GM19238 (cell line): ENCODE measurements at regions not wholly inside any gene's neighbourhood (a gene's known extent, or its start where the extent isn't known, plus 50 kb on each side); places are given as distances from the start of the nearest gene placed in this dataset.

Experiments used
- DNase-seq: peaks from one replicate; pipeline ENCODE4 v3.0.0; 2011; ENCODE audit warnings: low spot score; ENCODE audit not compliant: insufficient read length

DNA sequence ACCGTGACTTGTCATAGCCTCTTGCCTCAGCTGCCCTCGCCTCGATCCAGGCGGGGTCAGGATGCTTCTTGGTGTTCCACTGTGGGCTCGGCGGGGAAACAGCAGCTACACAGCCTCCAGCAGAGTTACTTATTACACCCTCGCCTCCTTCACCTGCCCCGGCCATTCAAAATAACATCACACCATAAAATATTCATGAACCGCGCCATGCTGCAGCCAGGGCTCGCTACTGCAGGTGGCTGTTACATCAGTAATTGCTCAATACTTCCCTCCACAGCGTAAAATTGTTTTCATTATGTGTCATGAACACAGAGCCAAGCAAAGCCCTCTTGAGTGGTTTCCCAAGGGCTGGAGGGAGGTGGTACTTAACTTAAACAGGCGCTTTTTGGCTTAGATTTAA is 241.5 kb upstream of the SP8 start:
- no peak for DNase-seq

DNA sequence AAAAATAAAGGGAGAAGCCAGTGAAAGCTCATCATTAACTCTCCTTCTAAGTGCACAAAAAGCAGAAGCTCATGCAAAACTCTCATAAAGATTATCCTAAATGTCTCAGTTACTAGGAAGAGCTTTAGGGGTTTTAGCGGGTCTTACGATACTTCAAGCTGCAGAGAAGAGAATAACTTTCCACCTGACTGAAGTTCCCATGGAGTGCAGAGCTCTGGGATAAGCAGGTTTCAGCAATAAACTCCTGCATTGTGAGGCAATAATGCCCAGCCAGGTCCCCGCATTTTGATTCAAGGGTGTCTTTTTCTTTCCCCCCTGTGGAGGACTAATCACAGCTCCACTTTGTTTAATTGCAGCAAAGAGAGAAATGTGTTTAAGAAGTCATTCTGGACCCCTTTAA is 241.9 kb upstream of the SP8 start:
- DNase-seq, result no peak

GRCh38 chr7:21029006-21029405 is 242.3 kb upstream of the SP8 start:
- no peak for DNase-seq

DNA sequence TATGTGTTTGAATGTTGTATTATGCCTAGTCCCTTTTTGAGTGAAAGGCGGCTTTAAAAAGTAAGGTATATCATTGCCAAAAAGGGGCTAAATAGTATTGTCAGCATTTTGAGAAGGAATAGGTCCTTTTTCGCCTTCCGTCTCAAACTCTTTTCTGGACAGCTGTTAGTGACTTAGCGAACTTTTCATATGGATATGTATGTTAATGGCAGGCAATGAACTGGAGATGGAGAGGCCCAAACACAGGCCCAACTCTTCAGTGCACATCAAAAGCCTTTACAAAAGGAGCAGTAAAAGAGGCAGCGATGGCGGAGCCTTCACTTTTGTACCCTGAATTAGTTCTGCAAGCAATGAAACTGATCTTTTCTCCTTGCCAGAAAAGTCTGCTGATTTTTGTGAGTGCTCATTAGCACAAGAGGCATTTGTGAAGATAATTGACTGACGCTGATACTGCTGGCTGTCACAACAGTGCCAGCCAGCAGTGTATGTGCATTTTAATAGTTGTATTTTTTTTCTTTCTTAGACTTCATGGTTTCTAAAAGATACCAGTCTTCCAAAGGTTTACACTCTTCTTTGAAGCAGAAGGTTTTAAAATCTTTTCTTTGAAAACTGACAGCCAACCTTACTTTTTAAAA is 243.7 kb upstream of the SP8 start:
- no peak for DNase-seq

DNA sequence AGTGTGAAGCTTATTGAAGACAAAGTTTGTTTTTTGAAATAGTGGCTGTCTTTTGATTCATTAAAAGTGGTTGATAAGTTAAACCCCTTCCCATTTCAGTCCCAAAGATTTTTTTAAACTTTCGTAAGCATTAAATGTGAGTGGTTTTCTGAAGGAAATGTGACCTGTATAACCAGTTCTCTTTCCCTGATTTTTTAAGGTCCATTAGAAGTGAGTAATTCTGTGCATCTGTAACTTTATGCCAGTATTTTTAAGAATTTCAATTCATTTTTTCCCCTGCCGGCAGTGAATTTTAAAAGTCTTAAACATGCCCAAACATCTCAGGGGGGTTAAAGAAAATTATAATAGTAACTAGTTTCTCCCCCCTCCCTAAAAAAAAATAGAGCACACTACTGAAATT is 254.6 kb upstream of the SP8 start:
- no peak for DNase-seq

DNA sequence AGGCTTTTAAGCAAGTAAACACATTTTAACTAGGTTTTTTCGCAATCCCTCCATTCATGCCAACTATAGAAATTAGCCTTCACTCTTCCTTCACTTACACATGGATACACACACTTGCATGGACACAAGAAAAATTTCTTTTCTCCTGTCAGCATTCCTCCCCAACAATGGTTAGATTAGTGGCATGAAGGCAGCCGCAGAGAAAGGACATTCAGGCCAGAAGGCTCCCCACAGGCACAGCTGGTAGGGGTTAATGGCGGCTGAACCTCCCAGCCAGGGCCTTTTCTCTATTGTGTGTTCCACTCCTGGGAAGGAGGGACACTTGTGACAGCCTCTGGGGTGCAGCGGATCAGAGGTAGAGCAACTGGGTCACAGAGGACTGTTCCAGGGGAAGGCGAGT is 255.0 kb upstream of the SP8 start:
- no peak for DNase-seq

DNA sequence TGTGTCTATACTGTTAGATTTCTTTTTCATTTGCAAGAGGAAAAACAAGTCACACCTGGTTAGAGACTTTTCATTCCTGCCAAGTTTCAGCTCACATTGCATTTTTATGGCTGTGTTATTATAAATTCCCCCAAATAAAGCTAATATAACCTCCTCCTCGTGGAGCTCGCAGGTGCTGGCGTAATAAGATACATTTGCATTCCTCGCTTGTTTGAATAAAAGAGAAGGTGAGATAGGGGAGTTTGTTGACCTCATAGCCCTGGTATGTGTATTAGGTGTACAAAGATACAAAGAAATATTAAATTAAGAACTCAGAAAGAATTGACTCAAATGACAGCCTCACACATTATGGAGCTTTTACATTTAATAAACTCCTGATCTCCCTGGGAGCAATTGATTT is 257.7 kb upstream of the SP8 start:
- DNase-seq, result no peak

DNA sequence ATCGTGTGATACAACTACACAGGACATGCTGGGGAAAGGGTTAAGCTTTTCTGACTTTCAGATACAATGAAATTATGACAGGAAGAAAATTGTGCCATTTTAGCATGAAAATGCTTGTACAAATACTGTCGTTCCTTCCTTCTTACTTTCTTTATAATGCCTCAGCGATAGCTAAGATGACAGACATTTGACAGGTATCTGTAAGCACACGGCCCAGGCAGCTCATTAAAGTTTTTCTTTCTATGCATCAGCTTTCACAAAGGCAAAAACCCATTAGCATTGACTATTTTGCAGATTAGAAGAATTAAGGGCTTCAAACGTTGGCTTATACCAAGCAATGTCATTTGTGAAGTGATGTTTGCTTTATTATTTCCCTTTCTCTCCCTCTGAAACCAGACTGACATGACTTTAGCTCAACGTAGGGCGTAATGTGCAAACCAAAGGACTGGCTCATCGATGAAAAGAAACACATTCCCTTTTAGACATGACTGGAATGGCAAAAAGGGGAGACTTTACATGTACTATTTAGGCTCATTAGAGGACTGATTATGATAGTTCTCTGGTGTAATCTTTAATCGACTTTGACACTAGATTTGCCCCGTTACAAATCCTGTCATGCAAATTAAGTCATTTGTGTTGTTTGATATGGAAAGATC is 258.4 kb upstream of the SP8 start:
- no peak for DNase-seq

- no peak for DNase-seq
These were observed 265.2 kb upstream of the SP8 start for GRCh38 chr7:21051865-21052264.

GRCh38 chr7:21054427-21055112 is 267.9 kb upstream of the SP8 start:
- no peak for DNase-seq

DNA sequence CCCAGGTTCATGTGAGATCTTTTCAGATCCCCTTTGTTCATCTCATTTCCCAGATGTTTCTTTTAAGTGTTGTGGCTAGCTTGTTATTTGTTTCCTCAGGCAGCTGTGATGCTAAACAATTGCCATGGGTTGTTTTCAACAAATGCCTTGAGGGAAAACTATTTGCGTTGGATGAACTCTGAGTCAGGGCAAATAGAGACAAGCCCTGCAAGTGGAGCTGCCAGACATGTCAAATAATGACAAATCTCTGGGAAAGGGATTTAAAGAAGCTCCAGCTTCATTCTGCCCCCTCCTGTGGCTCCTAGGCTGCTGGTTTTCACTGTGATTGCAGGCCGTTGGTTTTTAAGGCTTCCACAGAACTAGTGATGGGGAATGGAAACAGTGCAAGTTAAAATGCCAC is 272.4 kb upstream of the SP8 start:
- DNase-seq, result no peak

DNA sequence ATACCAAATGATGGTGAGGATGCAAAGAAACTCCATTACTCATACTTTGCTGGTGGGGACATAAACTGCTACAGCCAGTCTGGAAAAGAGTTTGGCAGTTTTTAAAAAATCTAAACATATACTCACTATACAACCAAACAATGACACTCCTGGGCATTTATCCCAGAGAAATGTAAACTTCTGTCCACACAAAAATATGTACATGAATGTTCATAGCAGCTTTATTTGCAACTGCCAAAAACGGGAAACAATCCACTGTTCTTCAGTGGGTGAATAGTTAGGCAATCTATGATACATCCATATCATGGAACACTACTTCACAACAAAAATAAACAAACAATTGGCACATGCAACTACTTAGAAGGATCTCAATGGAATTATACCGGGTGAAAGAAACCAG is 276.4 kb upstream of the SP8 start:
- DNase-seq, result no peak

DNA sequence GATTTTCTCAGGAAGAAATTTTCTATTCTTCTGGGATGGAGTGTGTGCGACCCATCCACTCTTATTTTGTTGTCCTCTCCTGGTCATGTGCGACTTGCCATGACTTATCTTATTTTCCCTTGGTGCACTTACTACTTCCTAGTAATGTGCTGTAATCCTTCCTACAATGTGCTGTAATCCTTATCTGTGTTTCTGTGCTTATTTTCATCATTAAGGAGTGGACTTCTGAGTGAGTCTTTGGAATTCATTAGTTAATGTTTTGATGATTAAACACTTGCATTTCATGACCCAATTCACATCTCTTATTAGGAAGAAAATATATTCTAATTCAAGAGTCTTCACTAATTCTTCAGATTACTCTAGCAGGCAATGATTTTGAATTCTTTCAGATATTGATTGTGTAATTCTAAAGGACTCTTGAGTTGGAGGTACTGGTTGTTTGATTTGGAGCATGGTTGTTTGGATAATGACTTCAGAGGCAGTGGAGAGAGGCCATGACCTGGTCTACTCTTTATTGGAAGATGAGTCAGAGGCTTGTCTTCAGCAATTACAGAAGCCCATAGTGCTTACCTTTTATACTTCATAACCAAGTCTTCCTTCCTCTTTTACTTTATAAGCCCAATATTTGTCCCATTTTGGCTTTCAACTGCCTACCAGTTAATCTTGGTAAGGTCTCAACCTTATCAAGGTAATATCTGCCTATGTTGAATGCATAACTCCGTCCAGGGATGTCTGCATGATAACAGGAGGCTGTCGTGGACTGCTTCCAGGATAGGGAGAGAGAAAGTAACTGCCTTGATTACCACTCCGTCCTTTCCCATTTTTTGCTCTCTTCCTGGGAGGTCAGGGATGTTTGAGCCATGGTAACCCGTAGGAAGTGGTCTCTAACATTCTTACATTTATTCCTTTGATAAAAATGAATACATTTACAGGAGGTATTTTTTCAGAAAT is 278.3 kb upstream of the SP8 start:
- no peak for DNase-seq

- DNase-seq, result no peak
These were observed 279.5 kb upstream of the SP8 start for GRCh38 chr7:21066221-21066620.

GRCh38 chr7:21067216-21067615 is 280.5 kb upstream of the SP8 start:
- DNase-seq, result no peak

DNA sequence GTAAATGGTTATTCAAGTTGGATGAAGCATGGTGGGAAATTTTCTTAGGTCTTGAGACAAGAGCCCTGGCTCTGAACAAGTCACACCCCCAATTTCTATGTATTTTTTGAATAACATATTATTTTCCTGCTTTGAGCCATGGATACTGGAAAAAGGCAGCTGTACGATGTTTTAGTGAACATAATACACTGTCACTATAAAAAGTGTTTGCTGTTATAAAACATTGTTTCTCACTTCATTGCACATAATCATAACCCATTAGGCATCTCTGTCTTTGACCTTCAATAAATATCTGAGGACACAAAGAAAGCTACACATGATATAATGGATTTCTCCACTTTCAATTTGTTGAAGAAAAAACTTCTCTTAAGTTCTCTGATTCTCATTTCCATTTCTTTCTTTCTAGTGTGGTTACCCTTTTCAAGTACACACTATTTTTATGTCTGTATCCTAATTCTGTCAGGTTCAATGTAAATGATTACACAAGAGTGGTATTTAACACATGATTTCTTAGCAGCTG is 283.9 kb upstream of the SP8 start:
- DNase-seq, result no peak

GRCh38 chr7:21071561-21072501 is 285.1 kb upstream of the SP8 start:
- DNase-seq, result no peak

DNA sequence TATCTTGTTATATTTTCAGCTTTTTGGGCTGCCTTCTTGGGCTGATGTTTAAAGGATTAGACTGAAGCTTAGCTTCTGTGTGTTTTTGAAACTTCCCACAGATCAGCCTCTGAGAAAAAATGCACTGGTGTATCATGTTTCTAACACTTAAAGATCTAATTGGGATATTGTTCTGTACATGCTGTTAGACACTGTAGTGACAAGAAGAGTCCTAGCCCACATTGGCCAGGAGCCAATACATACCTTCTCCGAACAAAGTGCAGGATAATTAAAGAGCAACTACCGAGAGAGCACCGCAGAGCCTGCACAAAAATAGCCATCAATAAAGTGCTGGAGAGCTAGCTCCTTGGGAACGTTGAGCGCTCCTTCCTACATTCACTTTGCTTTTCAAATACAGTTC is 289.4 kb upstream of the SP8 start:
- DNase-seq, result no peak

DNA sequence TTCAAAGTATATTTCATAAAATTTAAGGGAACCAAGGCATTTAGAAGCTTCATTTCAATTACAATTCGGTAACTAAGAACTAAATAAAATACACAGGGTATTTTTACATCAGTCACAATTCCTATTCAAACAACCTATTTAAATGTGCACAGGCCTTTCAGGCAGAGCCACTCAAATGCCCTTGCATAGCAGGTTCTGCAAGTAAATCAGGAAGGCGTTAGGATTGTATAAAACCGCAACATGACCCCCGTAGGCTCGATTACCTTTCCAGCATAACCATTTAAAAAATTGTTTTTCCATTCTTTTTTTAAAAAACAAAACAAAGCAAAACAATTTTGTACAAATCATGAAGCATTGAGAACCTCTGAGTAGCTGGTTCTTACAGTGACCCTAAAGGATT is 289.9 kb upstream of the SP8 start:
- DNase-seq, result no peak

DNA sequence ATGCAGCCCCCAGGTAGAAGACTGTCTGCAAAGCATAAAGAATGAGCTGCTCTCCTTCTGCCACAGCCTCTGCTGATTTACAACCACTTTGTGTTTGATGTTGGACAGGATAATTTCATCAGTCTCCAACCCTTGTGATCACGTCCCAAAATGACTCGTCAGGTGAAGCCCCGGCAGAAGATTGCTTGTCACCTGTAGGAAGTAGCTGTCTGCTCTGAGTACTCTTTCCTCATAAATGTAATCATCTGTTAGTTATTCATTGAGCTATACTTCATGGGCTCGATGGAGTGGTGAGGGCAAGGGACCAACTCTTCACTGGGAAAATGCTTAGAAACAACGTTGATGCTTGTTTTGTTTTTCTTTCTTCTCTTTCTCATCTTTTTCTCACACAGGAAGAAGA is 290.9 kb upstream of the SP8 start:
- DNase-seq, result no peak

GRCh38 chr7:21084286-21084685 is 297.6 kb upstream of the SP8 start:
- no peak for DNase-seq
